NCI-H2029 (cell line): ENCODE measurements at regions not wholly inside any gene's neighbourhood (a gene's known extent, or its start where the extent isn't known, plus 50 kb on each side); places are given as distances from the start of the nearest gene placed in this dataset.

Experiments used
- DNase-seq: peaks from one replicate; lab custom pipeline; 2025; lab: John Stamatoyannopoulos, UW

DNA sequence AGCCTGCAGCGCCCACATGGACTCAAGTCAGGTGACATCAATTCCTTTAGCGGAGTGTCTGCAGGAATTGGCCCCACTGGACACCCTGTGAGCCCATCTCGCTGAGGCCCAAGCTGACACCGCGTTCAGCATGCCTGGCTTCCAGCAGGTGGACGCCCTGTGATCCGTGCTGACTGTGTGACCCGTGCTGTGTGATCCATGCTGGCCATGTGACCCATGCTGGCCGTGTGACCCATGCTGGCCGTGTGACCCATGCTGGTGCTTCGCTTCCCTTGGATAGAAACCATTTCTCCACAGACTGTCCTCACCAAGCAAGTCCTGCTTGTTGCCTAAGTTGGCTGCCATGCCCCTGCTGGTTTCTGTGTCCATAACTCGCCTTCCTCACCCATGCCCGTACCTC lies 392.1 kb downstream of the BRD1 start:
- no peak for DNase-seq

DNA sequence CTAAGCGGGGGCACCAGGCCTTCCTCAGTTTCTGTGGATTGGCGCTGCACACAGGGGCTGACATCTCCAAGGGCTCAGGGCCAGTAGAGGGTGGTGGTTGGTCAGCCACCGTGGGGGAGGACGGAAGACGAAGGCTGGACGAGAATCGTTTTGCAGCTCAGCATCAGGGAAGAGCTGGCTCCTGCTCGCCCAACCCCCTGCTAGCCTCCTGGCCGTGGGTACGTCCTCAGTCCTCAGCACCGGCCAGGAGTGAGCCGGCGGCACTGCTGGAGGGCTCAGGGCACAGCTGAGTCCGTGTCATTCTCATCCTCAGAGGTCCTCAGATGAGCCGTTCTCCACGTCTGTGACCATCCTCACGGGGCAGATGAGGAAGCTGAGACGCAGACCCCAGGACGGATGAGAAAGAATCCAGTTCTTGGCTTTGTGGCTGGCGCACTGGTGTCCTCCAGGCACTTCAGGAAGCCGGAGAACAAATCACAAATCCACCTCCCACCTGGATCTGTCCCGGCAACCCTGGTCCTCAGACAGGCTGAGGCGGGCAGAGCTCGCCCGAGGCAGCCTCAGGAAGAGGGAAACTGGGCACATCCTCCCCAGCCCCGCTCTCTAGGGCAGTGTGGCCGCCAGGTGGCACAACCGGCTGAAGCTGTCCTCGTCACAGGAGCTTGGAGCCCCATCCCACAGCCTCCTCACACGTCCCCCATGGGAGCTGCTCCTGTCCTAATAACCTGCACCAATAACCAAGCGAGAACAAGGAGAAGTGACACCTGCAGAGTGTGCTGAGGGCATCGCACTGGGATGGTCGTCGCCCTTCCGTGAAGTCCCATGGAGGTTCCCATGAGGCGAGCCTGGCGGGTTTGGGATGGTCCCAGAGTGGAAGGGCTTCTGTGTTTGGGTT lies 393.7 kb downstream of the BRD1 start:
- DNase-seq: no peak

DNA sequence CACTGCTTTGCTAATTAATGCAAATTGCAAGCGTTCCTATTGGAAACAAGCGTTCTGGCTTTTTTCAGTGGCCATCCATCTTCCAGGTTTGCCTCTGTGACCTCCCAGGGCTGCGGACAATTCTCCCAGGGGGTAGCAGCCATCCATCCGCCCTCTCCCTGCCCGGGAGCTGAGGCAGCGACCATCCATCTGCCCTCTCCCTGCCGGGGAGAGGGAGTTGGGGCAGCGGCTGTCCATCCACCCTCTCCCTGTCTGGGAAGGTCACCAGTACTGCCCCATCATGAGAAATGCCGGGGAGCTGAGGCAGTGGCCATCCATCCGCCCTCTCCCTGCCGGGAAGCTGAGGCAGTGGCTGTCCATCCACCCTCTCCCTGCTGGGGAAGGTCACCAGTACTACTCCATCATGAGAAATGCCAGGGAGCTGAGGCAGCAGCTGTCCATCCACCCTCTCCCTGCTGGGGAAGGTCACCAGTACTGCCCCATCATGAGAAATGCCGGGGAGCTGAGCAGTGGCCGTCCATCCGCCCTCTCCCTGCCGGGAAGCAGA lies 394.7 kb downstream of the BRD1 start:
- DNase-seq: no peak

DNA sequence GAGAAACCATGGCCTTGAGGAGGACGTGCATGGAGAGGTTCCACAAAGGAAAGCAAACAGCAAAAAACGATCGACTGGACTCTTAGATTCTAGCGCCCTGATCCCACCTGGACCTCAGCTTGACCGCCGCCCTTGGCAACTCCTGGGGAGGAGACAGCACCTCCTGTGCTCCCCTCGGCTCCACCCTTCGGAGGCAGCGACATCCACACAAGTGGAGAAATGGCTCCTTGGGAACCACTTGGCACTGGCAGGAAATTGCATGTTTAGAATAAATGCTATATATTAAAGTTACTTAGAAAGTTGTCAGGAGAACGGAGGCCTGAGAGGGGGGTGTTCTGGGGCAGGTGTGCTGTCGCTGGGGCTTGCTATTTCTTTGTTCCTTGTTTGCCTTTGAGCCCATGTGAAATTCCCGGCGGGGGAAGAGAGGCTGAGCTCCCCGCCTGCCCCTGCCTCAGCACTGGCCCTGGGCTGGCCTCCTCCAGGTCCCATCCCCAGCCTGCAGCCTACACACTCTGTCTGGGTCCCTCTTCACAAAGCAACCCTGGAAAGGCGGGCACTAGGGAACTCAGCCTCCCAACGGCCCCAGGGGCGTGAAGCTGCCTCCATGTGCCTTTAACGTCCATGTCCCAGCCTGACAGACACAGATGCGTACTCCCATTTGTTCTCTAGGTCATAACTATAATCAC lies 395.3 kb downstream of the BRD1 start:
- DNase-seq: no peak

DNA sequence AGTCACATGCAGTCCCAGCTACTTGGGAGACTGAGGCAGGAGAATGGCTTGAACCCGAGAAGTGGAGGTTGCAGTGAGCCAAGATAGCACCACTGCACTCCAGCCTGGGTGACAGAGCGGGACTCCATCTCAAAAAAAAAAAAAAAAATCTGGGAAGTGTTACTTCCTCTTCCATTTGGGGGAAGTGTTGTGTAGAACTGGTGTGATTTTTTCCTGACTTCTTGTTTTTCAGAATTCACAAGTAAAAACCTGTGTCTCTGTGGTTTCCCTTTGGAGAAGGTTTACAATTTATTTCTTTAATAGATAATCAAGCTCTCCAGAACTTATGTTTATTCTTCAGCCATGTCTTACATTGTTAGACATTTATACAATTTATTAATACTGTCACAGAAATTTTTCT lies 396.1 kb downstream of the BRD1 start:
- no peak for DNase-seq

DNA sequence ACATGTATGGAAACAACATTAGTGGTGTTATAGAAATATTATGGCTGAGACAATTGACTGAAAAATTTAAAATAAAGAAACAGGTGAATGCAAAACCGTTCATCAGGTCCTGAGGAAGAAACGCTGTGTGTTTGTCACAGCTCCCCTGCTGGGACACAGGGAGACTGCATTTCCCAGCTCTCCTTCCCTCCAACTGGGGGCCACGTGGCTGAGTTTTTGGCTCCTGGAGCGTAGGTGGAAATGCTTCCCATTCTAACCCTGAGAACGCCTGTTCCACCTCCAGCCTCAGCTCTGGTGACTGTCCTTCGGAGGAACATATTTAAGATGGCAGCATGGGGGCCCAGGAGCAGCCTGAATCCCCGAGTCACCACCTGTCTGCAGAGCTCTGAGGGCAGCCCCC lies 398.6 kb downstream of the BRD1 start:
- no peak for DNase-seq

DNA sequence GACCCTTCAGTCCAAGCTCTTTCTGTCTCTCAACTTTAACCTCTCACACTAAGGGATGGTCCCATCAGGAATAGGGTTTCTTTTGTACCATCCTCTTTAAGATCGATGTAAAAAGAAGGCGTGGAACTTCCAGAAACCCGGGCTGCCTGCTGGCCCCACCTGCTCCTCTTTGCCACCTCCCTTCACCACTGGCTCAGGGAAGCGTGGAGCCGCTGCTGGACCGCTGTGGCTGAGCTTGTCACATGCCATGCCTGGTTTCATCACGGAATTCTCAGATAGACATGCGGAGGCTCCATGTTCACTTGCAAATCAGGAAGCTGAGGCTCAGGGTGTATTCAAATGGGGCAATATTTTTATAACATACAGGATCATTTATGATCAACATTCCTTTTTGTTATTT lies 399.7 kb downstream of the BRD1 start:
- no peak for DNase-seq

DNA sequence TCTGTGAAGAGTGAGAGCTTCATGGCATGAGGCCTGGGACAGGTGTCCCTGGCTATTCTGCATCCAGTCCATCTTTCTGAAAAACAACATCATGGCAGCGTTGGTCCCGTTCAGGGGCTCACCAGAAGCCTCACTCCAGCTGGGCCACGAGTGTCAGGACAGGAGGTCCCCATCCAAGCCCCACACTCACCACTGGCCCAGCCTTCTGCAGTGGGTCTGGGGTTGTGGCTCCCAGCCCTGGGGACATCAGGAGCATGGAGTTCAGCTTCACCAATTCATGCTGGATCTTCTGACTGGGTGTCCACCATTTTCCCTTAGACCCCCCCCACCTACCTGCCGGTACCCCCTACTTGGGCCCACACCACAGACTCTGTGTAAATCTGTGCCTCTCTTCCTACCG lies 400.3 kb downstream of the BRD1 start:
- no peak for DNase-seq

DNA sequence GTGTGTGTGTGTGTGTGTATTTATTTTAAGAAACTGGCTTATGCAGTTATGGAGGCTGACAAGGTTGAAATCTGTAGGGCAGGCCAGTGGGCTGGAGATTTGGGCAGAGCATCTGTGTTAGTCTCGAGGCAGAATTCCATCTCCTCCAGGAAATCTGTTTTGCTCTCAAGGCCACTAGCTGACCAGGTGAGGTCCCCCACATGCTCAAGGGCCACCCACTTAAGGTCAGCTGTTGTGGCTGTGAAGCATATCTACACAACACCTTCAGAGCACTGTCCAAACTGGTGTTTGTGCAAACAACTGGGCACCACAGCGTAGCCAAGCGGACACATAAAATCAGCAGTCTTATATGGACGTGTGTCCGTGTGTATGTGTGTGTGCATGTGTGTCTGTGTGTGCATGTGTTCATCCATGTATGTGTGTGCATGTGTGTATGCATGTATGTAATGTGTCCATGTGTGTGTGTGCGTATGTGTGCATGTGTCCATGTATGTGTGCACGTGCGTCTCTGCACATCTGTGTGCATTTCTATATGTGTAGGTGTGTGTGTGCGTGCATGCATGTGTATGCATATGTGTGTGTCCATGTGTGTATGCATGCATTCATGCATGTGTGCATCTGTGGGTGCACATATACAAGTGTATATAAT lies 400.9 kb downstream of the BRD1 start:
- no peak for DNase-seq

DNA sequence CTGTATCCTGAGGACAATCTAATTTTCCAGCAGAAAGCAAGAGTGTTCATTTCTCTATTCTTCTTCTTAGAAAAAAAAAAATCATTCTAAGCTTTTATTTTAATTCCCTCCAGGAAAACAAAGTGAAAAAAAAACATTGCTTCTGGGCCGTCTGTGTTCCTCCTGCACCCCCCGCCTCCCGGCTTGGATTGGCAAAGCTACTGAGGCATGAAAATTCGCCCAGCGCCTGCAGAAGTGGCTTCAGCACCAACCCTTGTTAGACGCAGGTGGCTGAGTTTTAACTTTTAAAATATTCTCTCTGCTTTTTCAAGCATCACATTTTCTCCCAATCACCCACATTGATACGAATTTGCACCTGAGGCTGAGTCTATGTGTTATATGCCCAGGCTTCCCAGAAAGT lies 401.6 kb downstream of the BRD1 start:
- DNase-seq: no peak

DNA sequence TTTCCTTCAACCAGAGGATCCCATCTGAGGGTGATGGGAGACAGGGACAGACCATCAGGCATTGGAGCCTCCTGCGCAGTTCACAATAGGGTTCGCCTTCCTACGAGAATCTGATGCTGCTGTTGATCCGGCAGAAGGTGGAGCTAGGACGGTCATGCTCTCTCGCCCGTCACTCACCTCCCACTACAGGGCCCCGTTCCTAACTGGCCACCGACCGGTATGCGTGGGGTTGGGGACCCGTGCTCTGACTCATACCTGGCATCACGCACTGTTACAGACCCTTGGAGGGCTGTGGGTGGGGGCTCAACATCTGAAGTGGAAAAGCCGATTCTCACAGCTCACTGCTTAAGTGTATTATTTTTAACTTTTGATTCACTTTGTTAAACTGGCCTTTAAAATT lies 402.3 kb downstream of the BRD1 start:
- no peak for DNase-seq

DNA sequence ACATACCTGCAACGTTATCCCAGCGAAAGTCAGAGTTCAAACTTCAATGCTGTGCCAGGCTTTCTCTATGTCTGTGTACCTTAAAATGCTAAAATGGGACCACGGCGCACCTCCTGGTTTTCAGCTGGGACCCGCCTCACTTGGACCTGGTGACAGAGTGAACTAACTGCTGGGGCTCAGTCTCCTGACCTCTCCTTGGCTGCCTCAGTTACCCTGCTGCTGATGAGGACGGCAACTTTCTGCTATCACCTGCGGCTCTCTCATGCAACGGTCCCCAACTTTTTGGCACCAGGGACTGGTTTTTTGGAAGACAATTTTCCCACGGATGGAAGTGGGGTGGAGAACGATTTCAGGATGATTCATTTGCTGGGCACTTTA lies 402.8 kb downstream of the BRD1 start:
- no peak for DNase-seq

DNA sequence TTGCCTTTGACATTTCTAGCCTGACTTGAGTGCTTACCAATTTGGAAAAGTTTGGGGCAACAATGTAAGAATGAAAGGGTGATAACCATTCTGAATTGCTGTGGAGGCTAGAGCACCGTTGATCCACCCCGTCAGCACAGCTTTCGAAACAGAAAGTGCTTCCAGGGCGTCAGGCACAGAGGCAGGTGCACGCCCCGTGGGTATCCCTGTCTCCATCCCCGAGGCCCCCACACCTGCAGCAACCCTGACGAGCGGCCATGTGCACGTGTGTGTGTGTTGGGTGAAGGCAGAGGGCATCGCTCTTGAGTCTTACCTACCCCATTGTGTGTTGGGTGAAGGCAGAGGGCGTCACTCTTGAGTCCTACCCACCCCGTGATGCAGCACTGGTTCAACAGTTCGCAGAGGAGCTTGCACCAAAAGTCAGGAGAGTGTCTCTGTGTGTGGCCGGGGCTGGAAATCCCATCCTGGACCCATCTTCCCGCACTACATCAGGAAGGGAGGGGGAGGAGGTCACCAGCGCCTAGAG lies 404.5 kb downstream of the BRD1 start:
- DNase-seq: no peak

DNA sequence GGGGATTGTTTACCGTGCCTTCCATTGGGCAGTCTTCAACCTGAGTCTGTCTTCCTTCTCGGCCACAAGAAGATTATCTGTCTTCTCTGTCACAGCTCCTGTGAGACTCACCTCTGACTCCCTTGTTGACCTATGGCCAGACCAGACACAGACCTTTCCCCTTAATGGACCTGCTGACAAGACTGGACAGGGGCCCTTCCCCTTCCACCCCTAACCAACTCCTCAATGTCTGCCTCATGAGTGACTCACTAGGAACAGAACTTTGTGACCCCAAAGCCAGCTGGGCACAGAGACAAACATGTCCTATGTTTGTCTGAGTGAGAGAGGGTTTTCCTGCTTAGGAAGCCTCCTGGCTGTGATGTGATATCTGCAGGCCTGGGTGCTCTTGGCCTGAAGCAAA lies 405.0 kb downstream of the BRD1 start:
- DNase-seq: no peak

DNA sequence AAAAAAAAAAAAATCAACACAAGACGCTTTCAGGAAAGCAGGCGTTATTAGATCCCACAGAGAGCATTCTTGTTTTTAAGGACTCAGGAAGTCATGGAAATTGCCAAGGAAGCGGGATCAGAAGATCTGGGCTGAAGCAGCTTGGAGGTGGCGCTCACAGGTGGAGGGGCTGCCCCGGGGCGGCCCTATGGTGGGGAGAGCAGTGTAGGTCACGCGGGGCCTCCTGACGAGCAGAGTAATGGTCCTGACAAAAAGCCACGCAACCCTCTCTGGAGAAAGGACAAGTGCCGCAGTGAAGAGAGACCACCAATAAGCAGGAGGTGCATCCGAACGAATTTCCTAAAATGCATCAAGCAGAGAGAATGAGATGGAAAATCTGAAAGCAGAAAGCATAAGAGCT lies 407.0 kb downstream of the BRD1 start:
- DNase-seq: no peak

DNA sequence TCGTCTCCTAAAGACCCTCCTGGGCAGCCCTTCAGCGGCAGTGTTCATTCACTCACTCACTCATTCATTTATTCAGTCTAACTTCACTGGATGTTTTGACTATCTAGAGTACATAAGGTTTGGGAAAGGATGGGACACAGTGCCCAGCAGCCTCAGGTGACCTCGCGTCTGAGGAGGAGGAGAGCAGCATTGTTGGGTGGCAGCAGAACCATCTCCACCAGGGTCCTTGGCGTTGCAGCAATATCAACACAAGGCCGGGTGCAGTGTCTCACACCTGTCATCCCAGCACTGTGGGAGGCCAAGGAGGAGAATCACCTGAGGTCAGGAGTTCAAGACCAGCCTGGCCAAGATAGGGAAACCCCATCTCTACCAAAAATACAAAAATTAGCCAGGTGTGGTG lies 408.0 kb downstream of the BRD1 start:
- DNase-seq: no peak

DNA sequence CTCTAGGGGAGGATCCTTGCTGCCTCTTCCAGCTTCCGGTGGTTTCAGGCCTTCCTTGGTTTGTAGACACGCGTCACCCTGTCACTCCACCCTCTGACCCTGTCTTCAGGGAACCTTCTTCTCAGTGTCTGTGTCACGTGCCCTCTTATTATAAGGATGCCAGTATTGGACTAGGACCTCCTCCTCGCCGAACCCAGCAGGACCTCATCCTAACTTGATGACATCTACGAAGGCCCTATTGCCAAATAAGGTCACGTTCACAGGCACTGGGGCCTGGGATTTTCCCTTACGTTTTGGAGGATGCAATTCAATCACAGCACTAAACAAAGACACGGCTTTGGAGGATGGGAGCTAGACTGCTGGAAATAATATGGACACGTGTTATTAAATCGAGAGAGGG lies 408.7 kb downstream of the BRD1 start:
- DNase-seq: no peak

DNA sequence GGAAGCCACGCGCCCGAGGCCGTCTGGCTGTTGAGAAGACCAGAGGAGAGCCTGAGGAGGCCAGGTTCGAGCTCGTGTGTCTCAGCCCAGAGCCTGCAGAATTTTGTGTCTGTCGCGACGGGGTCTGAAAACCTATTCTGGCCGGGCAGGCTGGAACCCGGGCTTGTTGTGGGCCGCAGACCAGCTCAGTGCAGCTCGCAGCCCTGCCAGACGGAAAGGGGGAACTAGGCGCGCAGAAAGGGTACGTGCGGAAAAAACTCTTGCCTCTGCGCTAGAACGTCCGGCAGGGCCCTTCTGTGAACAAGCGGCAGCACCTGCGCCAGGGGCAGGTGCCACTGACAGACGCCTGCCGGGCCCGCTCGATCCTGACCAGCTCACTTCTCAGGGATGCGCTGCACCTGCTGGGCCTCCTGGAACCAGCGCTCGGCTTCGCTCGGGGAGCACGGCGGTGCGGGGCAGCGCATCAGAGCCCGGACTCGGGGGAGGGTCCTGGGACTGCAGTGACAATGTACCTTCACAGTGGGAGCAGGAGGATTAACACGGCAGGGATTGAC lies 409.3 kb downstream of the BRD1 start:
- no peak for DNase-seq

DNA sequence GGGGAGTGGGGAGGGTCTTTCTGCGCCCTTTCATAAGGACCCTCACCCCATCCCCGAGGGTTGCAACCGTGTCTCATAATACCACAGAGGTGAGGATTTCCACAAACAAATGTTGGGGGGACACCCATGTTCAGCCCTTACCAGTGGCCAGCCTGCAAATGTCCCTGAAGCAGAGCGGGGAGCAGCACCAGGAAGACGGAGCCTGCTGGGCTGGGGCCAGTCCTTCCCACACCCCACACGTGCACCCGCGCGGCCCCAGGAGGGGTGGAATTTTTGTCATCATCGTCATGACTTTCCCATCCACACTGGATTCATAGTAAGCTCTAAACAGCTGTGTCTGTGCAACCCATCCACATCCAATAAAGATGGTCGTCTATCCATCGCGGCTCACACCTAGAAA lies 409.8 kb downstream of the BRD1 start:
- no peak for DNase-seq

DNA sequence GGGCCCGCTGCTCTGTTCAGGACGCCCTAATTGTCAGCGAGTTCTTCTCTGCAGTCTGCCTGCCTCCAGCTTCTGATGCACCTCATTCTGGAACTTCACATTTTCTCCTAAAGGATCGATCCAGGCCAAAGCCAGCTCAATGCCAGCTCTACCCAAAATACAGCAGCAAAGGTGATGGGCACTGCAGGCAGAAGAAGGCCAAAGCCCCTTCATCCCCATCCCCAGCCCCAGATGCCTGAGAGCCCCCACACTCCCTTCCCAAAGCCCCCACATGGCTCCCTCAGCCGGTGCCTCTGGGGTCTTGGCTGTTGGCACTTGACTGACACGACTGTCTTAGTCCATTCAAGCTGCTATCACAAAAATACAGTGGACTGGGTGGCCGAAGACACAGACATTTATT lies 410.3 kb downstream of the BRD1 start:
- DNase-seq: no peak

DNA sequence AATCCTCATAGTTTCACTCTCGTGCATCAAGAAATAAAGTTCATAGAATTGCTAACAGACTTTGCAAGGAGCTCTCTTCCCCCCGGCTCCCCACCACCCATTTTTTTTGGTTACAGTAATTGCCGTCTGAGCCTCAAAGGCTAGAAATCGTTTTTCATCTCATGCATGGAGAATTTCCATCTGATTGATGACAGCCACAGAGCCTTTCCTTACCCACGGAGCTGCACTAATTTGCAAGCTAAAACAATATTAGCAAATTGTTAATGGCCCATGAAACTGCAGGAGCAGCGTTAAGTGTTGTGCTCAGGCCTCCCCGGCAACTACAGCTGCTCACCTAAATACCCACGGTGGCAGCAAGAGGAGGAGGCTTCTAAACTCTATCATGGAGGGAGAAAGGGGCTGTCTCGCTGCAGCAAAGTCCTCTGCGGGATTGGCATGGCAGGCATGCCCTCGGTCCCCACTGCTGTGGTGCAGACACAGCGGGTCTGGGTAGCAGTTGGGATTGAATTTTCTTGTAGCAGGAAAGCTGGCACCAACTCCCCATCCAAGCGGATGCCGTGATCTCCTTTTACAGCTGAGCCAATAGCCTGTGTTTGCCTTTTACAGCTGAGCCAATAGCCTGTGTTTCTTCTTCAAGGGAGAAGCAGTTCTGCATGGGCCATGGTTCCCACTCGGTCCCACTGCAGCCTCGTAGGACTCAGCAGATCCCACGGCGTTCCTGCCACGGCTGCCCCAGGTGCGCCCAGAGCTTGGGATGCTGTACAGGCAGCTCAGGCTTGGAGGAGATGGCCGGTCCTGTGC lies 412.3 kb downstream of the BRD1 start:
- no peak for DNase-seq

DNA sequence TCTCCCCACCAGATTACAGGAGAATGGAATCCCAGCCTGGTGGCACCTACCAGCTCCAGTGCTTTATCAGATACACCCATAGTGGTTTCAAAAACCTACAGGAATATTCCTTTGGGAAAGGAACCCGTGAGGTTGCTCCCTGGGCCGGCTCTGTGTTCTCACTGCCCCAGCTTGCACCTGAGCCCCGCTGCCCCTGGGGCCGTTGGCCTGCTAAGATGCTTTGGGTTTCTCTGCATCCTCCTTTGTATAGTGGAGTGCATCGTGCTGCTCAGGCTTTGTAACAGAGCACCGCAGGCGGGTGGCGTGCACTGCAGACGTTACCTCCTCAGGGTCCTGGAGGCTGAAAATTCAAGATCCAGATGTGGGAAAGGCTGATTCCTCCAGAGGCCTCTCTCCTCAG lies 414.1 kb downstream of the BRD1 start:
- no peak for DNase-seq
